GM23338 (cell line): ENCODE measurements at regions not wholly inside any gene's neighbourhood (a gene's known extent, or its start where the extent isn't known, plus 50 kb on each side); places are given as distances from the start of the nearest gene placed in this dataset.

ENCODE experiments used
- ATAC-seq: fragments of 200-7000 bp; cut with Tn5 transposase; 3 replicates; pipeline ENCODE4 v1.9.1; 2020
- DNase-seq: peaks from one replicate; pipeline ENCODE4 v3.0.0-alpha.2; 2015; ENCODE audit warnings: low spot score
- H2AFZ ChIP-seq: fragments of 200-600 bp; sonication (generic); 2 replicates; pipeline ENCODE4 v1.8.0; 2016; ENCODE audit warnings: antibody characterized with exemption, mild to moderate bottlenecking, moderate library complexity
- H3F3A ChIP-seq: fragments of 200-600 bp; sonication (generic); replicated peaks from 2 replicates; pipeline ENCODE4 v1.8.0; 2017; ENCODE audit warnings: antibody characterized with exemption, mixed run types, low read depth
- H3K27ac ChIP-seq: fragments of 200-600 bp; sonication (generic); 2 replicates; pipeline ENCODE4 v1.6.1; 2016; ENCODE audit warnings: low read depth
- H3K27me3 ChIP-seq: fragments of 200-600 bp; sonication (generic); 2 replicates; pipeline ENCODE4 v1.8.0; 2016; ENCODE audit warnings: mild to moderate bottlenecking, mixed run types, moderate library complexity; ENCODE audit not compliant: insufficient read depth
- H3K36me3 ChIP-seq: fragments of 200-600 bp; sonication (generic); 2 replicates; pipeline ENCODE4 v1.8.0; 2016; ENCODE audit warnings: mild to moderate bottlenecking; ENCODE audit not compliant: insufficient read depth
- H3K4me1 ChIP-seq: fragments of 200-600 bp; sonication (generic); 2 replicates; pipeline ENCODE4 v1.8.0; 2016; ENCODE audit warnings: mild to moderate bottlenecking, moderate library complexity; ENCODE audit not compliant: insufficient read depth
- H3K4me2 ChIP-seq: fragments of 200-600 bp; sonication (generic); 2 replicates; pipeline ENCODE4 v1.7.1; 2017; ENCODE audit warnings: mixed run types
- H3K4me3 ChIP-seq: fragments of 200-600 bp; sonication (generic); 2 replicates; pipeline ENCODE4 v1.6.1; 2016; ENCODE audit warnings: mixed run types
- H3K79me2 ChIP-seq: fragments of 200-600 bp; sonication (generic); replicated peaks from 2 replicates; pipeline ENCODE4 v1.8.0; 2017; ENCODE audit warnings: mild to moderate bottlenecking; ENCODE audit not compliant: insufficient read depth
- H3K9me2 ChIP-seq: fragments of 200-600 bp; sonication (generic); 2 replicates; pipeline ENCODE4 v1.8.0; 2017; ENCODE audit not compliant: insufficient read depth
- H4K20me1 ChIP-seq: fragments of 200-600 bp; sonication (generic); replicated peaks from 2 replicates; pipeline ENCODE4 v1.8.0; 2017; ENCODE audit warnings: mild to moderate bottlenecking; ENCODE audit not compliant: insufficient read depth
- H3K27ac Mint-ChIP-seq: 2 replicates; pipeline ENCODE4 v1.8.0; 2020; ENCODE audit warnings: inconsistent platforms, mild to moderate bottlenecking, moderate library complexity, mixed read lengths
- H3K27me3 Mint-ChIP-seq: 3 replicates; pipeline ENCODE4 v1.8.0; 2022; ENCODE audit warnings: low read depth, mild to moderate bottlenecking, moderate library complexity, mixed read lengths, inconsistent platforms; ENCODE audit not compliant: insufficient read depth, poor library complexity
- H3K36me3 Mint-ChIP-seq: 3 replicates; pipeline ENCODE4 v1.8.0; 2021; ENCODE audit warnings: low read depth, mild to moderate bottlenecking, inconsistent platforms, moderate library complexity, mixed read lengths
- H3K4me1 Mint-ChIP-seq: 3 replicates; pipeline ENCODE4 v1.8.0; 2020; ENCODE audit warnings: mild to moderate bottlenecking, inconsistent platforms, mixed read lengths
- H3K4me3 Mint-ChIP-seq: 3 replicates; pipeline ENCODE4 v1.8.0; 2021; ENCODE audit warnings: moderate library complexity, mild to moderate bottlenecking, inconsistent platforms, mixed read lengths
- H3K9me3 Mint-ChIP-seq: 3 replicates; pipeline ENCODE4 v1.8.0; 2020; ENCODE audit warnings: moderate library complexity, mild to moderate bottlenecking, inconsistent platforms, mixed read lengths
- CREB1 ChIP-seq: fragments of 250-450 bp; sonication (Bioruptor Pico); IDR thresholded peaks from 2 replicates; pipeline ENCODE4 v1.5.0; 2020; ENCODE audit warnings: low read depth, mild to moderate bottlenecking, moderate library complexity
- CTCF ChIP-seq, 2 experiments: fragments of 200-600 bp in 1 of 2; sonication (generic) in 1 of 2; conservative IDR thresholded peaks; 2 replicates each; pipeline versions ENCODE4 v1.5.1 to v1.6.1; 2016 to 2017; ENCODE audit warnings: antibody characterized with exemption in 2 of 2, low read depth in 2 of 2, mild to moderate bottlenecking in 2 of 2, moderate library complexity in 1 of 2
- ETS1 ChIP-seq: IDR thresholded peaks from 2 replicates; pipeline ENCODE4 v1.6.1; 2016; ENCODE audit warnings: antibody characterized with exemption
- EZH2 ChIP-seq: fragments of 200-600 bp; sonication (generic); IDR thresholded peaks from one replicate; pipeline ENCODE4 v1.8.0; 2017; ENCODE audit warnings: antibody characterized with exemption, mild to moderate bottlenecking, low read depth; ENCODE audit not compliant: unreplicated experiment
- EZH2phosphoT487 ChIP-seq: fragments of 200-600 bp; sonication (generic); IDR thresholded peaks from one replicate; pipeline ENCODE4 v1.8.1; 2018; ENCODE audit warnings: antibody characterized with exemption; ENCODE audit not compliant: unreplicated experiment
- JUNB ChIP-seq: IDR thresholded peaks from one replicate; pipeline ENCODE4 v1.6.1; 2016; ENCODE audit warnings: antibody characterized with exemption; ENCODE audit not compliant: unreplicated experiment
- NANOG ChIP-seq: IDR thresholded peaks from 2 replicates; pipeline ENCODE4 v1.6.1; 2016; ENCODE audit warnings: antibody characterized with exemption, borderline replicate concordance
- POLR2AphosphoS5 ChIP-seq: IDR thresholded peaks from 2 replicates; pipeline ENCODE4 v1.6.1; 2016; ENCODE audit warnings: antibody characterized with exemption, low read depth
- REST ChIP-seq: IDR thresholded peaks from one replicate; pipeline ENCODE4 v1.6.1; 2018; ENCODE audit warnings: antibody characterized with exemption; ENCODE audit not compliant: unreplicated experiment
- STAT1 ChIP-seq: IDR thresholded peaks from one replicate; pipeline ENCODE4 v1.6.1; 2016; ENCODE audit warnings: antibody characterized with exemption; ENCODE audit not compliant: unreplicated experiment
- ZNF114 ChIP-seq: fragments of 250-450 bp; sonication (Bioruptor Pico); IDR thresholded peaks from 2 replicates; pipeline ENCODE4 v1.5.0; 2020; ENCODE audit warnings: mild to moderate bottlenecking, moderate library complexity
- ZNF331 ChIP-seq: fragments of 250-450 bp; sonication (Bioruptor Pico); IDR thresholded peaks from 2 replicates; pipeline ENCODE4 v1.5.0; 2020; ENCODE audit warnings: low read depth, mild to moderate bottlenecking, moderate library complexity
- ZNF462 ChIP-seq: fragments of 250-450 bp; sonication (Bioruptor Pico); IDR thresholded peaks from 2 replicates; pipeline ENCODE4 v1.5.0; 2020; ENCODE audit warnings: mild to moderate bottlenecking, moderate library complexity

- no peaks in the 10 kb centered on the region for H3K36me3 ChIP-seq
- H3K9me2 ChIP-seq = no peaks in the 10 kb centered on the region
- Mint-ChIP-seq H3K27ac (no peak overlapping the region), H3K4me3 (no peak overlapping the region), H3K27me3 (no peaks in the 10 kb centered on the region), H3K36me3 (0 out of 3 replicates have a peak, but pooled peaks cover 5% of the 10 kb centered on the region), H3K9me3 (peaks cover 5% of the 10 kb centered on the region; the same call in 2 of the 3 replicates), H3K4me1 (peaks cover 19% of the 10 kb centered on the region)
- H4K20me1 ChIP-seq = no peaks in the 10 kb centered on the region
- H3K4me2 ChIP-seq = no peak overlapping the region
- peaks cover 12% of the 10 kb centered on the region; the same call in 1 of the 2 replicates for H3K4me1 ChIP-seq
- DNase-seq (no peak), ATAC-seq (no peak)
- H3K27ac ChIP-seq = no peak overlapping the region
- H3F3A ChIP-seq = no peaks in the 10 kb centered on the region
- H3K79me2 ChIP-seq = no peaks in the 10 kb centered on the region
- no peaks in the 10 kb centered on the region for H3K27me3 ChIP-seq
- H2AFZ ChIP-seq = no peak overlapping the region
- no peak overlapping the region for H3K4me3 ChIP-seq
- TF ChIP-seq CREB1 (CRISPR knock-in tag) = no peak
- no peak for TF ChIP-seq REST
- TF ChIP-seq POLR2AphosphoS5 = no peak
- TF ChIP-seq CTCF (conservative IDR thresholded peaks at IDR 0.05; ENCODE audit: low read depth in 2 of 2) = no peak
- TF ChIP-seq ZNF331 (CRISPR knock-in tag) = no peak
- no peak for TF ChIP-seq JUNB
- no peak for TF ChIP-seq NANOG
- no peak for TF ChIP-seq EZH2phosphoT487
- no peak for TF ChIP-seq ZNF114
- no peak for TF ChIP-seq EZH2
- TF ChIP-seq ETS1 = no peak
- no peak for TF ChIP-seq ZNF462 (CRISPR knock-in tag)
- TF ChIP-seq STAT1 = no peak
These were observed 122.3 kb upstream of the NEIL3 start for GRCh38 chr4:177187371-177187770.
